H9 (cell line): ENCODE measurements at regions not wholly inside any gene's neighbourhood (a gene's known extent, or its start where the extent isn't known, plus 50 kb on each side); places are given as distances from the start of the nearest gene placed in this dataset.

Experiments
- DNase-seq: peaks from one replicate; pipeline ENCODE4 v3.0.0-alpha.2; 2017
- H2AFZ ChIP-seq: one replicate; pipeline ENCODE4 v1.6.1; 2013; ENCODE audit warnings: mild to moderate bottlenecking, low read length, control low read depth, moderate library complexity
- H2AK5ac ChIP-seq: 2 replicates; pipeline ENCODE4 v1.6.1; 2013; ENCODE audit warnings: low read length, control low read depth, mixed read lengths; ENCODE audit not compliant: insufficient read length
- H2BK120ac ChIP-seq: one replicate; pipeline ENCODE4 v1.6.1; 2013; ENCODE audit warnings: low read depth, mild to moderate bottlenecking, low read length, control low read depth, inconsistent platforms; ENCODE audit not compliant: poor library complexity, severe bottlenecking
- H2BK12ac ChIP-seq: 2 replicates; pipeline ENCODE4 v1.6.1; 2013; ENCODE audit warnings: low read length, control low read depth, mixed read lengths, low read depth; ENCODE audit not compliant: insufficient read length
- H2BK15ac ChIP-seq: 2 replicates; pipeline ENCODE4 v1.6.1; 2013; ENCODE audit warnings: low read depth, low read length, control low read depth
- H2BK20ac ChIP-seq: one replicate; pipeline ENCODE4 v1.6.1; 2013; ENCODE audit warnings: low read depth, mild to moderate bottlenecking, low read length, control low read depth, inconsistent platforms; ENCODE audit not compliant: poor library complexity, severe bottlenecking
- H2BK5ac ChIP-seq: 2 replicates; pipeline ENCODE4 v1.6.1; 2013; ENCODE audit warnings: low read length, control low read depth, mixed read lengths; ENCODE audit not compliant: insufficient read length
- H3K14ac ChIP-seq: 2 replicates; pipeline ENCODE4 v1.6.1; 2013; ENCODE audit warnings: low read length, control low read depth; ENCODE audit not compliant: insufficient read depth
- H3K18ac ChIP-seq: 2 replicates; pipeline ENCODE4 v1.6.1; 2013; ENCODE audit warnings: low read depth, mild to moderate bottlenecking, mixed read lengths, low read length, control low read depth; ENCODE audit not compliant: insufficient read length
- H3K23ac ChIP-seq: 2 replicates; pipeline ENCODE4 v1.6.1; 2013; ENCODE audit warnings: low read length, control low read depth, mixed read lengths, low read depth; ENCODE audit not compliant: insufficient read length
- H3K23me2 ChIP-seq: 2 replicates; pipeline ENCODE4 v1.6.1; 2013; ENCODE audit warnings: low read depth, mild to moderate bottlenecking, mixed read lengths, low read length, control low read depth; ENCODE audit not compliant: insufficient read length, poor library complexity, severe bottlenecking
- H3K27ac ChIP-seq: 2 replicates; pipeline ENCODE4 v1.5.1; 2013; ENCODE audit warnings: low read length, control low read depth, mixed read lengths, low read depth; ENCODE audit not compliant: insufficient read length
- H3K27me3 ChIP-seq: 2 replicates; pipeline ENCODE4 v1.6.1; 2013; ENCODE audit warnings: low read length, control low read depth, inconsistent platforms; ENCODE audit not compliant: insufficient read depth
- H3K4ac ChIP-seq: 2 replicates; pipeline ENCODE4 v1.6.1; 2013; ENCODE audit warnings: low read depth, mild to moderate bottlenecking, control low read depth, inconsistent platforms, low read length, moderate library complexity
- H3K4me1 ChIP-seq: 2 replicates; pipeline ENCODE4 v1.6.1; 2013; ENCODE audit warnings: low read length, control low read depth, inconsistent platforms; ENCODE audit not compliant: insufficient read depth
- H3K4me2 ChIP-seq: 2 replicates; pipeline ENCODE4 v1.6.1; 2013; ENCODE audit warnings: low read length, control low read depth, mixed read lengths; ENCODE audit not compliant: insufficient read length, insufficient read depth
- H3K56ac ChIP-seq: 2 replicates; pipeline ENCODE4 v1.6.1; 2013; ENCODE audit warnings: low read depth, mild to moderate bottlenecking, mixed read lengths, low read length, control low read depth; ENCODE audit not compliant: insufficient read length
- H3K79me1 ChIP-seq: 2 replicates; pipeline ENCODE4 v1.6.1; 2013; ENCODE audit warnings: low read depth, mild to moderate bottlenecking, moderate library complexity, low read length, control low read depth, inconsistent platforms; ENCODE audit not compliant: insufficient read depth, poor library complexity, severe bottlenecking
- H3K79me2 ChIP-seq: 2 replicates; pipeline ENCODE4 v1.6.1; 2013; ENCODE audit warnings: low read length, control low read depth, inconsistent platforms; ENCODE audit not compliant: insufficient read depth
- H3K9ac ChIP-seq: 2 replicates; pipeline ENCODE4 v1.6.1; 2013; ENCODE audit warnings: low read length, control low read depth, mixed read lengths; ENCODE audit not compliant: insufficient read length; ENCODE audit errors: extremely low read depth
- H3K9me3 ChIP-seq: one replicate; pipeline ENCODE4 v1.6.1; 2013; ENCODE audit warnings: low read depth, low read length, inconsistent platforms; ENCODE audit not compliant: control insufficient read depth
- H3T11ph ChIP-seq: one replicate; pipeline ENCODE4 v1.6.1; 2013; ENCODE audit warnings: mild to moderate bottlenecking, low read length, control low read depth, inconsistent platforms
- H4K20me1 ChIP-seq: one replicate; pipeline ENCODE4 v1.6.1; 2013; ENCODE audit not compliant: control insufficient read depth, insufficient read length, insufficient read depth
- H4K5ac ChIP-seq: 2 replicates; pipeline ENCODE4 v1.6.1; 2013; ENCODE audit warnings: low read depth, mild to moderate bottlenecking, mixed read lengths, low read length, control low read depth; ENCODE audit not compliant: insufficient read length
- H4K8ac ChIP-seq: replicated peaks from 2 replicates; pipeline ENCODE4 v1.6.1; 2013; ENCODE audit warnings: low read length, control low read depth, mixed read lengths, low read depth; ENCODE audit not compliant: insufficient read length
- H4K91ac ChIP-seq: 2 replicates; pipeline ENCODE4 v1.6.1; 2013; ENCODE audit warnings: low read depth, mild to moderate bottlenecking, moderate library complexity, mixed read lengths, low read length, control low read depth; ENCODE audit not compliant: insufficient read length
- H3K27ac Mint-ChIP-seq, 3 experiments: 2 replicates in 2 of 3; 3 replicates in 1 of 3; pipeline ENCODE4 v1.8.0; 2020 to 2021; ENCODE audit warnings: mixed read lengths in 3 of 3, mild to moderate bottlenecking in 1 of 3, moderate library complexity in 1 of 3
- H3K27me3 Mint-ChIP-seq: 2 replicates; pipeline ENCODE4 v1.8.0; 2021; ENCODE audit warnings: low read depth, mild to moderate bottlenecking, moderate library complexity, mixed read lengths
- H3K36me3 Mint-ChIP-seq, 3 experiments: 2 replicates in 2 of 3; 3 replicates in 1 of 3; pipeline ENCODE4 v1.8.0; 2020 to 2021; ENCODE audit warnings: low read depth in 3 of 3, mixed read lengths in 3 of 3; ENCODE audit not compliant: insufficient read depth in 1 of 3
- H3K4me1 Mint-ChIP-seq, 2 experiments: 2 replicates each; pipeline ENCODE4 v1.8.0; 2020; ENCODE audit warnings: mixed read lengths in 2 of 2
- H3K4me3 Mint-ChIP-seq, 2 experiments: 2 replicates in 1 of 2; 3 replicates in 1 of 2; pipeline ENCODE4 v1.8.0; 2020 to 2021; ENCODE audit warnings: mild to moderate bottlenecking in 2 of 2, mixed read lengths in 2 of 2, moderate library complexity in 1 of 2
- H3K9me3 Mint-ChIP-seq, 2 experiments: 2 replicates in 1 of 2; 3 replicates in 1 of 2; pipeline ENCODE4 v1.8.0; 2020; ENCODE audit warnings: mild to moderate bottlenecking in 2 of 2, mixed read lengths in 2 of 2, moderate library complexity in 1 of 2
- whole genome bisulfite sequencing: extraction: QIAGEN DNeasy Blood & Tissue Kit; methylation state at CpG from one replicate; pipeline ENCODE4 v1.1.7; 2013; ENCODE audit warnings: missing lambda C conversion rate, low lambda C conversion rate, mixed read lengths; ENCODE audit not compliant: insufficient read length; ENCODE audit errors: extremely low coverage; 5-methylcytosine and 5-hydroxymethylcytosine counted together
- TF ChIP-seq, protein P1 (sequence below): fragments of 200-600 bp; sonication (generic); conservative IDR thresholded peaks from 3 replicates; pipeline ENCODE4 v1.8.0; 2021; ENCODE audit warnings: antibody characterized with exemption, mild to moderate bottlenecking

DNA sequence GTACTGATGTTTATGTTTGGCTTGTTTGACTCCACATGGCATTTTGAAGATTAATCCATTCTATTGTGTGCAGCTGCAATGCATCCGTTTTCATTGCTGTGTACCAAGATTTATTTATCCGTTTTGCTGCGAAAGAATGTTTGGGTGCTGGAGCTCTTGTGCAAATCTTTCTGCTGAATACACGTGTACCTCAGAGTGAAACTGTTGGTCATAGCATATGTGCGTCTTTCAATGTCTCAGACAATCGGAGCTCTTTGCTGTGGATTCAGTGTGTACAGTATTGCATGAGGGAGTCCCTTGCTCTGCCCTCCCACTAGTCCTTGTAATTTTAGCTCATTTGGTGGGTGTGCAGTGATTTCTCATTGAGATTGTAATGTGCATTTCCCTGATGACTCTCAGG lies 545.4 kb downstream of the TBC1D22A start:
- no peak overlapping the region for H3K14ac ChIP-seq
- Mint-ChIP-seq H3K27ac (no peak overlapping the region), H3K27me3 (no peaks in the 10 kb centered on the region; the same call in 1 of the 2 replicates), H3K4me3 (no peak overlapping the region), H3K9me3 (peaks cover 66 to 67% of the 10 kb centered on the region in 2 experiments), H3K36me3 (peaks cover 3 to 35% (median 9%) of the 10 kb centered on the region in 3 experiments; a peak in 5 of 7 replicates), H3K4me1 (no peaks in the 10 kb centered on the region)
- TF ChIP-seq, protein P1, sequence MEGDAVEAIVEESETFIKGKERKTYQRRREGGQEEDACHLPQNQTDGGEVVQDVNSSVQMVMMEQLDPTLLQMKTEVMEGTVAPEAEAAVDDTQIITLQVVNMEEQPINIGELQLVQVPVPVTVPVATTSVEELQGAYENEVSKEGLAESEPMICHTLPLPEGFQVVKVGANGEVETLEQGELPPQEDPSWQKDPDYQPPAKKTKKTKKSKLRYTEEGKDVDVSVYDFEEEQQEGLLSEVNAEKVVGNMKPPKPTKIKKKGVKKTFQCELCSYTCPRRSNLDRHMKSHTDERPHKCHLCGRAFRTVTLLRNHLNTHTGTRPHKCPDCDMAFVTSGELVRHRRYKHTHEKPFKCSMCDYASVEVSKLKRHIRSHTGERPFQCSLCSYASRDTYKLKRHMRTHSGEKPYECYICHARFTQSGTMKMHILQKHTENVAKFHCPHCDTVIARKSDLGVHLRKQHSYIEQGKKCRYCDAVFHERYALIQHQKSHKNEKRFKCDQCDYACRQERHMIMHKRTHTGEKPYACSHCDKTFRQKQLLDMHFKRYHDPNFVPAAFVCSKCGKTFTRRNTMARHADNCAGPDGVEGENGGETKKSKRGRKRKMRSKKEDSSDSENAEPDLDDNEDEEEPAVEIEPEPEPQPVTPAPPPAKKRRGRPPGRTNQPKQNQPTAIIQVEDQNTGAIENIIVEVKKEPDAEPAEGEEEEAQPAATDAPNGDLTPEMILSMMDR = no peak
- no peaks in the 10 kb centered on the region for H3K79me2 ChIP-seq
- no peaks in the 10 kb centered on the region for H3K79me1 ChIP-seq
- H3K27me3 ChIP-seq = no peaks in the 10 kb centered on the region
- H3K23me2 ChIP-seq = no peaks in the 10 kb centered on the region
- no CpG with 5 or more reads among the region's 6 CpGs for WGBS
- H2BK15ac ChIP-seq = no peak overlapping the region
- no peak overlapping the region for H2BK12ac ChIP-seq
- H2BK5ac ChIP-seq = no peak overlapping the region
- no peak overlapping the region for H4K8ac ChIP-seq
- no peak overlapping the region for H3T11ph ChIP-seq
- no peak overlapping the region for H2BK120ac ChIP-seq
- no peak overlapping the region for H3K27ac ChIP-seq
- H2AK5ac ChIP-seq = no peak overlapping the region
- H2BK20ac ChIP-seq = no peak overlapping the region
- H3K4me2 ChIP-seq = no peak overlapping the region
- H3K9me3 ChIP-seq = peaks cover 82% of the 10 kb centered on the region
- H3K18ac ChIP-seq = no peak overlapping the region
- no peak overlapping the region for H4K5ac ChIP-seq
- no peak overlapping the region for H3K23ac ChIP-seq
- no peak overlapping the region for H2AFZ ChIP-seq
- H4K91ac ChIP-seq = no peak overlapping the region
- no peak overlapping the region for H3K4ac ChIP-seq
- H3K4me1 ChIP-seq = no peaks in the 10 kb centered on the region
- no peak overlapping the region for H3K9ac ChIP-seq
- DNase-seq = no peak
- no peaks in the 10 kb centered on the region for H4K20me1 ChIP-seq
- H3K56ac ChIP-seq = no peak overlapping the region
